Gastrocnemius medialis (tissue), 4 donors: ENCODE measurements at regions not wholly inside any gene's neighbourhood (a gene's known extent, or its start where the extent isn't known, plus 50 kb on each side); places are given as distances from the start of the nearest gene placed in this dataset.

ENCODE experiments used
- POLR2A ChIP-seq, 2 donors: fragments of 450-650 bp; IDR thresholded peaks; one replicate each; pipeline ENCODE4 v1.6.1; 2017; ENCODE audit warnings: antibody characterized with exemption in 2 of 2, mild to moderate bottlenecking in 2 of 2, moderate library complexity in 2 of 2
- TF ChIP-seq, protein P1 (sequence below), 5 experiments: fragments of 450-650 bp in 3 of 5; fragments of 200-600 bp in 2 of 5; sonication (generic) in 2 of 5; IDR thresholded peaks in 4 of 5; conservative IDR thresholded peaks in 1 of 5; 1 replicate in 4 of 5; 2 replicates in 1 of 5; pipeline ENCODE4 v1.5.1; 2016 to 2019; ENCODE audit warnings: antibody characterized with exemption in 5 of 5, mild to moderate bottlenecking in 3 of 5, moderate library complexity in 3 of 5

DNA sequence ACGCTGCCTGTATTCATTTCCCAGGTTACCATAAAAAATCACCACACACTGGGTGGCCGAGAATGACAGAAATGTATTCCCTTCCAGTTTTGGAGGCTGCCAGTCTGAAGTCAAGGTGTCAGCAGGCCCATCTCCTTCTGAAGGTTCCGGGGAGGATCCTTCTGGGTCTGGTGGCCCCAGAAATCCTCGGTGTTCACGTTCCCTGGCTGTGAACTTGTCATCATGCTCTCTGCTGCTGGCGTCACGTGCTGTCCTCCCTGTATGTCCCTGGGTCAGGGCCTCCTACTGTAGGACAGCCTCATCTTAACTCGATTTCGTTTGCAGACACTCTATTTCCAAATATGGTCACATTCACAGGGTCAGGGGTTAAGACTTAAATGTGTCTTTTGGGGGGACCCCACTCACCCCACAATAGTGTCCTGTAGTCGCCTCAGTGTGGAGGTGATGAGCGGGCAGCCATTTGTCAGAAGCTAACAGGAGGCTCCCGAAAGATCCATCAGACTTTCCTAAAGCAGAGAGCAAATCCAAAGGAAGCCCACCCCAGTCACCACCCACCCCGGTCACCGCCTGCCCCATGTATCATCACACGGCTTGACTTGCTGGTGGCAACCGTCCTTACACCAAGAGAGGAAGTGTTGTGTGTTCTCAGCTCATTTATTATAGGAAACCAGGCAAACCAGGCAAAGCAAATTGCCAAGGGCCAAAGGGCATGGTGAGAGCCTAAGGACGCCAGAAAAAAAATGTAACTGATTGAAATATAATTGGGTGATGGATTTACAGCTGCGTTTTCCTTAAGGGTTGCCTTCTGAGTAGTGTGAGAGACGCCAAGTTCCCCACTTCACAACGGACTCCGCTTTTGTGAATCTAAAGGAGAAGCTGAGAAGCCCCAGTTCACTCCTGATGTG, 148.8 kb upstream of the ZNF236 start:
- TF ChIP-seq, protein P1, sequence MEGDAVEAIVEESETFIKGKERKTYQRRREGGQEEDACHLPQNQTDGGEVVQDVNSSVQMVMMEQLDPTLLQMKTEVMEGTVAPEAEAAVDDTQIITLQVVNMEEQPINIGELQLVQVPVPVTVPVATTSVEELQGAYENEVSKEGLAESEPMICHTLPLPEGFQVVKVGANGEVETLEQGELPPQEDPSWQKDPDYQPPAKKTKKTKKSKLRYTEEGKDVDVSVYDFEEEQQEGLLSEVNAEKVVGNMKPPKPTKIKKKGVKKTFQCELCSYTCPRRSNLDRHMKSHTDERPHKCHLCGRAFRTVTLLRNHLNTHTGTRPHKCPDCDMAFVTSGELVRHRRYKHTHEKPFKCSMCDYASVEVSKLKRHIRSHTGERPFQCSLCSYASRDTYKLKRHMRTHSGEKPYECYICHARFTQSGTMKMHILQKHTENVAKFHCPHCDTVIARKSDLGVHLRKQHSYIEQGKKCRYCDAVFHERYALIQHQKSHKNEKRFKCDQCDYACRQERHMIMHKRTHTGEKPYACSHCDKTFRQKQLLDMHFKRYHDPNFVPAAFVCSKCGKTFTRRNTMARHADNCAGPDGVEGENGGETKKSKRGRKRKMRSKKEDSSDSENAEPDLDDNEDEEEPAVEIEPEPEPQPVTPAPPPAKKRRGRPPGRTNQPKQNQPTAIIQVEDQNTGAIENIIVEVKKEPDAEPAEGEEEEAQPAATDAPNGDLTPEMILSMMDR (IDR thresholded peaks at IDR 0.05 in 4 of 5, conservative IDR thresholded peaks at IDR 0.05 in 1 of 5) = no peak
- no peak for TF ChIP-seq POLR2A (IDR thresholded peaks at IDR 0.05)
